ENCODE measurements at regions not wholly inside any gene's neighbourhood (a gene's known extent, or its start where the extent isn't known, plus 50 kb on each side); places are given as distances from the start of the nearest gene placed in this dataset.

DNA sequence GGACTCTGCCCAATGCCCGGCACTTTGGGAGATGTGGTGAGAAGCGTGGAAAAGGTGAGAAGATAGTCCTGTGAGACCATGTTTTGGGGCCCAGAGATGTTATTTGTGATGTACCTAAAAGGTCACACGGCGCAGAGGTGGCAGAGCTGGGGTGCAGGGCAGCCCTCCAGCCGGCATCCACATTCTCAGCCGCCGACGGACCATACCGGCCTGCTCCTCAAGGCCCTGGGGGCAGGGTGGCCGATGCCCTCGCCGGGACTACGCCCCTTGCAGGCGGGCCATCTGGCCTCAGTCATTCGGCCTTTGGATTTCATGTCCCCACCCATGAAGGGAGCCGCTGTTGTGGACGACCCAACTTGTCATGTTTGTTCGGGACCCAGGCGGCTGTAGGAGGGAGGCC lies 131.4 kb upstream of the GSE1 start:
- no peak for TF ChIP-seq NR2C2 (CRISPR knock-in tag; IDR thresholded peaks at IDR 0.05; ENCODE audit: borderline replicate concordance)
- TF ChIP-seq, protein P1, sequence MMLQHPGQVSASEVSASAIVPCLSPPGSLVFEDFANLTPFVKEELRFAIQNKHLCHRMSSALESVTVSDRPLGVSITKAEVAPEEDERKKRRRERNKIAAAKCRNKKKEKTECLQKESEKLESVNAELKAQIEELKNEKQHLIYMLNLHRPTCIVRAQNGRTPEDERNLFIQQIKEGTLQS (CRISPR knock-in tag; IDR thresholded peaks at IDR 0.05), result no peak
- TF ChIP-seq, protein P2, sequence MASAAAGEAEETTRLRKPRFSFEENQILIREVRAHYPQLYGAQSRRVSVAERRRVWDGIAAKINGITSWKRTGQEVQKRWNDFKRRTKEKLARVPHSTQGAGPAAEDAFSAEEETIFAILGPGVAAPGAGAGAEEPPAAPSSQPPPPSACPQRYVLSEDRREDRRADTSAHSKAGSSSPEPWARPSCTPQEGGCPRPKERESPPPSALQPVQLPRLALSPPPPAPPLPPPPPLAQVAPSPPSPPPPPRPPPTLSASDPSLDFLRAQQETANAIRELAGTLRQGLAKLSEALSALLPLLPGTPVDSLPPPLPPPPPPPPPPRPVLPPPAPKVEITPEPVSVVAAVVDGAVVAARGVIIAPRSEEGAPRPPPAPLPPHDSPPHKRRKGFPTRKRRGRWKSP (CRISPR knock-in tag; IDR thresholded peaks at IDR 0.05), result no peak
- TF ChIP-seq POLR2A (IDR thresholded peaks at IDR 0.05; ENCODE audit: insufficient read depth in 1 of 2, low read depth in 2 of 2, low read length in 2 of 2), result no peak
- no peak for TF ChIP-seq ZNF160 (CRISPR knock-in tag; IDR thresholded peaks at IDR 0.05)
